ENCODE measurements at regions not wholly inside any gene's neighbourhood (a gene's known extent, or its start where the extent isn't known, plus 50 kb on each side); places are given as distances from the start of the nearest gene placed in this dataset.

DNA sequence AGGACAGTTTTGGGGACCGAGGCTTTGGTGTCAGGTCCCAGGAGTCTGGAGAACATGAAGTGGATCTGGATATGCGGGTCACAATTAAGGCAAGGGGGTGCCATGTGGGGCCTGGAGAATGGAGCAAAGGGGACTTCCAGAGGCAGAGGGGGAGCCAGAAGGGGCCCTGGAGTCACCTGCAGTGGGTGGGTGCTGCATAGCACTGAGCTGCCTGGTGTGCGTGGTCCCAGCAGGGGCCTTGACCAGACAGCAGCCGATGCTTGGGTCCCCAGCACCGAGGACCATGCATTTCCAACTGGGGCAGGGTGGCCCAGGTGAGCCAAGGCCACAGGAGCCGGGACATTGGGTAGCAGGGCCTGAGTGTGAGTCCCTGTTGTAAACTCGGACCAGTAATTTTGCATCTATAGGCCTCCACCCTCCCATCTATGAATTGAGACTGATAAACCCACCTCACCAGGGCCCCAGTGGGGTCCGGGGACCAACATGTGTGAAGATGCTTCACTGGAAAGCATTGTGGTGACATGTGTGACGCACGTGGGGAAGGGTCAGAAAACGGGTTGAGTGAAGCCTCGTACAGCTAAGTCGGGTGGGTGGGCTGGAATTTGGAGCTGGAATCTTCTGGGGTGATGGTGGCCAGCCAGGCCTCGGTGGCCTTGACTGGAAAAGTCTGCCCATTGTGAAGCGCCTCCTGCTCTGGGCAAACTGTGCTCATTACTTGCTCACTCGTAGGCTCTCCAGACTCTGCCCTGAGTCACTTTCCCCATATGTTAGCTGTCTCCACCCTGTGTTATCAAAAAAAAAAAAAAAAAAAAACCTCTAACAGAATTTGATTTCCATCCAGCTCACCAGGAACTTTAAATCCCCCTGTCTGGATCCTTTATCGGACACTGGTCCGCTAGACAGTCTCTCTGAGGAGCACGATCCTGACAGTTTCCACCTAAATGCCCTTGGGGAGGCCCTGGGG is 90.5 kb upstream of the ZNF469 start:
- TF ChIP-seq, protein P1, sequence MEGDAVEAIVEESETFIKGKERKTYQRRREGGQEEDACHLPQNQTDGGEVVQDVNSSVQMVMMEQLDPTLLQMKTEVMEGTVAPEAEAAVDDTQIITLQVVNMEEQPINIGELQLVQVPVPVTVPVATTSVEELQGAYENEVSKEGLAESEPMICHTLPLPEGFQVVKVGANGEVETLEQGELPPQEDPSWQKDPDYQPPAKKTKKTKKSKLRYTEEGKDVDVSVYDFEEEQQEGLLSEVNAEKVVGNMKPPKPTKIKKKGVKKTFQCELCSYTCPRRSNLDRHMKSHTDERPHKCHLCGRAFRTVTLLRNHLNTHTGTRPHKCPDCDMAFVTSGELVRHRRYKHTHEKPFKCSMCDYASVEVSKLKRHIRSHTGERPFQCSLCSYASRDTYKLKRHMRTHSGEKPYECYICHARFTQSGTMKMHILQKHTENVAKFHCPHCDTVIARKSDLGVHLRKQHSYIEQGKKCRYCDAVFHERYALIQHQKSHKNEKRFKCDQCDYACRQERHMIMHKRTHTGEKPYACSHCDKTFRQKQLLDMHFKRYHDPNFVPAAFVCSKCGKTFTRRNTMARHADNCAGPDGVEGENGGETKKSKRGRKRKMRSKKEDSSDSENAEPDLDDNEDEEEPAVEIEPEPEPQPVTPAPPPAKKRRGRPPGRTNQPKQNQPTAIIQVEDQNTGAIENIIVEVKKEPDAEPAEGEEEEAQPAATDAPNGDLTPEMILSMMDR (IDR thresholded peaks at IDR 0.05; ENCODE audit: control insufficient read depth, insufficient read depth, low read depth, low read length, missing control alignments) = no peak
- H3K4me3 ChIP-seq (ENCODE audit: control insufficient read depth, low read depth, low read length) = no peak overlapping the region
- DNase-seq (ENCODE audit: low read depth) = no peak

DNA sequence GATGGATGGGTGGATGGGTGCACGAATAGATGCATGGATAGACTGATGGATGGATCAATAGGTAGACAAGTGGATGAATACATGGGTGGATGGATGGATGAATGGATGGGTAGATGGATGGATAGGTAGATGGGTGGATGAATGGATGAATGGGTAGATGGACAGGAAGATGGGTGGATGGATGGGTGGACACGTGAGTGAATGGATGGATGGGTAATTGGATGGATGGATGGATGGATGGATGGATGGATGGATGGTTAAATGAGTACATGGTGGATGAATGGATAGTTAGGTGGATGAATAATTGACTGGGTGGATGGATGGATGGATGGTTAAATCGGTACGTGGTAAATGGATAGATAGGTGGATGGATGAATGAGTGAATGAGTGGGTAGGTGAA is 89.7 kb upstream of the ZNF469 start:
- DNase-seq (ENCODE audit: low read depth) = no peak
- H3K4me3 ChIP-seq (ENCODE audit: control insufficient read depth, low read depth, low read length) = no peak overlapping the region

DNA sequence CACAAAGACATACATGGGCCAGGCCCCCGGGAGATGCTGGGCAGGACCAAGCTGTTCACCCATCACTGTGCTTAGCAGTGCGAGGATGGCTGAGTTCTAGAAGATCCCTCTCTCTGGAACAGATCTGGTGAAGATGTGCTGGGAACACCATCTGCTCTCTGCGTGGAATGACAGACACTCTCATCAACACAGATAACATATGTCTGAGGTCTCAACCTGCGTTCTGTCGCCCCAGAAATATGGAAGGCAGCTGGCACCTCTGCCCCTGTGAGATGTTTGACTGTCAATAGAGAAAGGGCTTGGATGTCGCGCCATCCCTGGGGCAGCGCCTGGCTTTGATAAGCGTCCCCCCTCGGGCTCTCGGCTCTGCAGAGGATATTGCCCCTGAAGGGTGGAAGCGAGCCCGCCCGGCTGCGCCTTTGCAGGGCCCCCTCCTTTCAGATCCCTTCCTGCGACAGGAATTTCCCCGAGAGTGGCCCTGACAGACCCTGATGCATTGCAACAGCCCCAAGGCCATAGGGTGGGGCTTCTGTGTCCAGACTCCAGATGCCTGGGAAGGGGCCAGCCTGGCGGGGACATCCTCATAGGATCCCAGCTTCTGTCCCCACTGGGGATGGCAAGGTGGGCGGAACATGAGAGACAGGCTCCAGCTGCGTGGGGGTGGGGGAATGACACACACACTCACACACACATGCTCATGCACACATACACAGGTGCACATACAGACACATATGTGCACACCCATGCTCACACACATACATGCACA is 86.9 kb upstream of the ZNF469 start:
- TF ChIP-seq, protein P1 (IDR thresholded peaks at IDR 0.05; ENCODE audit: control insufficient read depth, insufficient read depth, low read depth, low read length, missing control alignments) = no peak
- no peak overlapping the region for H3K4me3 ChIP-seq (ENCODE audit: control insufficient read depth, low read depth, low read length)

More for the DNA sequence above, 89.7 kb upstream of the ZNF469 start:
- TF ChIP-seq, protein P1 (IDR thresholded peaks at IDR 0.05; ENCODE audit: control insufficient read depth, insufficient read depth, low read depth, low read length, missing control alignments) = no peak

DNA sequence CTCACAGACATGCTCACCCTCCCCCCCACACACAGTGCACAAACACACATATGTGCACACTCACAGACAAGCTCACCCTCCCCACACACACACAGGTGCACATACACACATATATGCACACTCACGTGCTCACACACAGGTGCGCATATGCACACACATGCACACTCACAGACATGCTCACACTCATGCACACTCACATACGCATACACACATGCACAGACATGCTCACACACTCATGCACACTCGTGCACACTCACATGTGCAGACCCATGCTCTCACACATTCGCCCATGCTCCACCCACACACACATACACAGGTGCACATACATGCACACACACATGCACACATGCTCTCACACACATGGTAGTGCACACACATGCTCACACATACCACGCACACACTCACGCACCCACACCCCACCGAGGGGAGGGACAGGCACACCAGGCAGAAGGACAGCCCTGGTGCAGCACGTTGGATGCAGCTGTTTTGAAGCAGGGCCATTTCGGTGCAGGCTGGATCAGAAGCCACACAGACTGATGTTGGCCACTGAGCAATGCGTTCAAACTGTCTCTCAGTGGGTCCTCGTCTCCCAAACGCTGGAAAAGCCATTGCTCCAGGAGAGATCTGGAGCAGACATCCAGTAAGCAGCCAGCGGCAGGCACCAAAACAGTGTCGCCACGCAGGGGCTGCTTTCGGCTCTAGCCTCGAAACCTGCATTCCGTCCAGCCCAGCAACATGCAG is 86.2 kb upstream of the ZNF469 start:
- H3K4me3 ChIP-seq (ENCODE audit: control insufficient read depth, low read depth, low read length) = no peak overlapping the region
- TF ChIP-seq, protein P1 (IDR thresholded peaks at IDR 0.05; ENCODE audit: control insufficient read depth, insufficient read depth, low read depth, low read length, missing control alignments) = no peak
- DNase-seq (ENCODE audit: low read depth) = no peak

More for the DNA sequence above, 86.9 kb upstream of the ZNF469 start:
- no peak for DNase-seq (ENCODE audit: low read depth)

DNA sequence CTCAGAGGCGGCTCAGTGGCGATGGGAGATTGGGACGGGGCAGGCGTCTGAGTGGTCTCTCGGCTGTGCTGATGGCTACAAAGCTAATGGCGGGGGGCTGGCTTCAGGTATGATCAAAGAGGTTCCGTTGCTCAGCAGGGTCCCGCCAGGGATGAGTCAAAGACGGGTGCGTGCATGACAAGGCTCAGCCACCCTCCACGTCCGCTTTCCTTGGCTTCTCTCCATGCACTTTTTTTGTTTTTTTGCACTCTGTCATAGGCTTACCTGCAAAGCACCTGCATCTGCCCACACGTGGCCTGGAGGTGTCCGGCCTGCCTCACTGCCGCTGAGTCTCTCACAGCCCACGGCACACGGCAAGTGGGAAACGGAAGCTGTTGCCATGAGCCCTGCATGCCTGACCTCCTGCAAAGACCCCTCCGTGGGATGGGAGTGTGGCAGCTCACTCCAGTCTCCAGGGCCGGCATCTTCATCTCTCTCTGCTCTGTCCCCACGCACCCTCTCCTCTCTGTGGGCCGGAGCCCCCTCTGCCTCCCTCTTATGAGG is 85.5 kb upstream of the ZNF469 start:
- no peak for DNase-seq (ENCODE audit: low read depth)
- H3K4me3 ChIP-seq (ENCODE audit: control insufficient read depth, low read depth, low read length) = no peak overlapping the region
- TF ChIP-seq, protein P1 (IDR thresholded peaks at IDR 0.05; ENCODE audit: control insufficient read depth, insufficient read depth, low read depth, low read length, missing control alignments) = no peak
